ENCODE measurements at regions not wholly inside any gene's neighbourhood (a gene's known extent, or its start where the extent isn't known, plus 50 kb on each side); places are given as distances from the start of the nearest gene placed in this dataset.

GRCh38 chr2:176648700-176649297 lies 379.6 kb downstream of the MTX2 start:
- DNase-seq (ENCODE audit: low spot score) = no peak

- peak; percentile 54 for DNase-seq (ENCODE audit: low spot score)
Observed at GRCh38 chr2:176650104-176650837, 381.0 kb downstream of the MTX2 start.

- DNase-seq (ENCODE audit: low spot score) = no peak
Observed at GRCh38 chr2:176650838-176651555, 381.8 kb downstream of the MTX2 start.

- DNase-seq (ENCODE audit: low spot score) = peak; percentile 84
Observed at GRCh38 chr2:176652300-176653182, 383.3 kb downstream of the MTX2 start.

DNA sequence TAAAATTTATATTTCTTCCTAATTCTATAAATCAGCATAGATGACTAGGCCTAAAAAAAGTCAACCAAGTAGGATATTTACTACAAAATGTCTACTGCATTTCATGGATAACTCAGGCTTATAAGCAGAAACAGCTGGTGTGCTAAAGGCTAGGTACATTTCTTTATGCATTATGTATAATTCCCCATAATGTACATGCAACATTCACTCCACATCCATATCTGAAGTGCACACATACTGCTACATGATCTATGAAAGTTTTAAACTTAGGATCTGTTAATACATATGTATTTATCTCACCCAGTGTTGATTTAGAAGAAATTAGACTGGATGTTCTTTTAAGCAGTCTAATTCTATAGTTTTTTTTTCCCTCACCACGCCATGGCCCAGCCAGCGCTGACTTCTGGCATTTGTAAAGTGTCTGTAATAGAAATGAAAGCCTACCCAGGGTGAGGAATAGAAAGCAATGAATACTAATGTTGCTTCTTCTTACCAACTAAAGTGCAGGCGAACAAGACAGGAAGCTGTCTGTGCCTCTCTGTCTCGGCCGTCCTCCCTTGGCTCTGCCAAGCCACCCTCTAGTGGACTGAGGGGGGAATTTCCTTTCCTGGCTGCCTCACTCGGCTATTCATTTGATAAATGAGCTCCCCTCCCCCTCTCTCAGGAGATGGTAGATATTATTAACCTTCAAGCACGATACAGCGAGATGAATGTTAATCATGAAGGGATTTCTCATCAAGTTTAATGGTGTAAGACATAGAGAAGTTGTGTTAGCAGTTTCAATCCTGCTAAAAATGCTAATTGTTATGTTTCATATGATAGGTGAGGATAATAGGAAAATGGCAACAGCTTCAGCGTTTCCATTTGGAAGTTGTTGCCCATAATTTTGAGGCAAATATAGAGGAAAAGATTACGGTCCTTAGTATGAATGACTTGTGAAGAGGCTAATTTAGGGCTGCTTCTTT lies 384.5 kb downstream of the MTX2 start:
- peak; percentile 90 for DNase-seq (ENCODE audit: low spot score)

- no peak for DNase-seq (ENCODE audit: low spot score)
Observed at GRCh38 chr2:176656038-176656775, 387.0 kb downstream of the MTX2 start.

- DNase-seq (ENCODE audit: low spot score) = no peak
Observed at GRCh38 chr2:176656776-176657140, 387.5 kb downstream of the MTX2 start.

DNA sequence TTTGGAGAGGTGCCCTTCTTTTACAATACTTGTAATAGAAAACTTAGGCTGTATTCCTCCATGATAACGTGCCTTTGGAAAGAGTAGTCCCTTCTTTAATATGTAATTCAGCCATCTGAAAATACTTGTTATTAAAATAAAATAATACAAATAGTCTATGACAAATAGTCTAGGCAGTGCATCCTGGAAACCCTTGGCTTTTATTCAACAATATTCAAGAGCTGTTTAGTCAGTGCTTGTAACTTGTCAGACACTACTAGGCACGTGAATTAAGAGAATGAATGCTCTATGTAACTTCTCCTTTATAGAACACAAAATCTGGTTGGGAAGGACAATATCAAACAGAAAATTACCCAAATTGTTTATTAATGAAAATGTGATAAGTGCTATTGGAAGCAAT lies 388.2 kb downstream of the MTX2 start:
- DNase-seq (ENCODE audit: low spot score) = no peak

DNA sequence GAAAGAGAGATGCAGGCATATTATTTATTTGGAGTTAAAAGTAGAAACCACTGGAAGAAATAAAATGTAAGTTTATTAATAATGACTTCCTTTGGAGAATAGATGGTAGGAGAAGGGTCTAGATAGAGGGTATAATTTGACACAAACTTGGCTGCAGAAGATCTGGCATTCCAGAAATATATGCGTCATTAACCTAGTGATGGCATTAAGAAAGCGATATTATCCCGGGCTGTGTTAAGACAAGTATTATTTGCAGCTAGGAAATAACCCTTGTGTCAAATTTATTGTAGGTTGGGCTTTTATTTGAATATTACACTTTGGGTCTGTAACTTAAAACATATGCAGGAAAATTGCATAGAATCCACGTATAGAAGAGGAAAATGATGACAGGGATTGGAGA lies 389.5 kb downstream of the MTX2 start:
- DNase-seq (ENCODE audit: low spot score) = no peak

DNA sequence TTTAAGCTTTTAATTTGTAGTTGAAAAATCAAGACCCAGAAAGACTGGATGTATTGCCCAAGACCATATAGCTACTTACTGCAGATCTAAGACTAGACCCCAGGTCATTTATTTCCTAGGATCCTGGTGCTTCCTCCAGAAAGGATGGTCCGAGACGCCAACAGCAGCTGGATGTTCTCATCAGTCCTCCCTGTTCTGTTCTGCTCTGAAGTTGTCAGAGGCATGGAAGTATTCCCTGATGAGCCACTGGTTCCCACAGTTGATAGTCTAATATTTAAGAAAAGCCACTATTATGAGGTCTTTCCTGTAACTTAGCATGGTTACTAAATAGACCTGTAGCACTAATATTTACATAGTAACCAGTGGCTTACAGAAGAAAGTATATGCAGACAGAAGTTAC lies 393.5 kb downstream of the MTX2 start:
- no peak for DNase-seq (ENCODE audit: low spot score)

GRCh38 chr2:176664478-176664877 lies 395.2 kb downstream of the MTX2 start:
- DNase-seq (ENCODE audit: low spot score) = no peak

DNA sequence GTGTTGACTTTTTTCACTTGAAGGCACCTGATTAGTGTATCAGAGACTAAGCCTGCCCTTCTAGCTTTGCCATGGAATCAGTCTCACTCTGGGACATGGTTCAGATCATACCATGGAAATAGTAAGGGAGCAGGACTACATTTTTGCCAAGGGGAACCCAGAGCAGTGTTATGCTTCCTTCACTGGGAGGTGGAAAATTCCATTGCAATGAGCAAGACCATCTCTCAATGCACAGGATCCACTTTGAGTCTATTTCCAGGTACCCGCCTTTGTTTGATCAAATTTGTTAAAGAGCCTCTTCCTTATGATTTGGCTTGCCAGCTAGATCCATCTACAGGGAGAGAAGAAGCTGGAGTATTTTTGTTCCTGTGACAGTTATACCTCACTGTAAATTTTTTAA lies 395.8 kb downstream of the MTX2 start:
- DNase-seq (ENCODE audit: low spot score) = no peak

- DNase-seq (ENCODE audit: low spot score) = no peak
Observed at GRCh38 chr2:176668912-176669311, 399.7 kb downstream of the MTX2 start.

DNA sequence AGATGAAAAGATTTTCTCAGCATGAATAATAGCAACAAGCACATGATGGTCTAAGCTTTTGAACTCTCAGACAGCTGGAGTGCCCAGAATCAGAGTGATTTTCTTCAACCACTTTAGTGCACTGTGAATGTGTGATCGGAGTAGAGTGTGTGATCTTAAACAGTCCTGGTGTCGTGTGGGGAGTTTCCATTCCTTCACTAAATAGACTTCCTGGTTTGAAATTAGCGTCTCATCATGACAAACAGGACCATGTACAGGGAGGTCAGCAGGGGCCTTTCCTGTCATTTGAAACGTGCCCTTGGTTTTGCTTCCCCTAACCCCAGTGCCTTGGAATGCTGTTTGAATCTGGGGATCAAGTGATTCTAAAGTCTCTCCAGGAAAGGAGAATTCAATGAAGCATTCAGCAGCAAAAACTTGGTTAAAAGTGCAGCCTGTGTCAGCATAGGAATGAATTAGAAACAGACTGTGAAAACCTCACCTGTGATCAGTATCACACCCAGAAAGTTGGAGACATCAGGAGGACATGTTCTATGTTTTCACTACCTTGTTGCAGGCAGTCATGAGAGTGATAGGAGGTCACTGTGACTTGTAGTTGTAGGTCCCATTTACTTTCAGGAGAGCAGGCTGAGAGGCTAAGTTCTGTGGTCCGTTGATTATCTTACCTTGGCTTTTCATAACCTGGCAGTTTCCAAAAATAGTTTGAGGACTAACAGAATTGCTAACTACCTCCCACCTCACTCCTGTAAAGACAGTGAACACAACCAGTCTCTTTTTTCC lies 400.3 kb downstream of the MTX2 start:
- no peak for DNase-seq (ENCODE audit: low spot score)

- no peak for DNase-seq (ENCODE audit: low spot score)
Observed at GRCh38 chr2:176675271-176675949, 406.2 kb downstream of the MTX2 start.

DNA sequence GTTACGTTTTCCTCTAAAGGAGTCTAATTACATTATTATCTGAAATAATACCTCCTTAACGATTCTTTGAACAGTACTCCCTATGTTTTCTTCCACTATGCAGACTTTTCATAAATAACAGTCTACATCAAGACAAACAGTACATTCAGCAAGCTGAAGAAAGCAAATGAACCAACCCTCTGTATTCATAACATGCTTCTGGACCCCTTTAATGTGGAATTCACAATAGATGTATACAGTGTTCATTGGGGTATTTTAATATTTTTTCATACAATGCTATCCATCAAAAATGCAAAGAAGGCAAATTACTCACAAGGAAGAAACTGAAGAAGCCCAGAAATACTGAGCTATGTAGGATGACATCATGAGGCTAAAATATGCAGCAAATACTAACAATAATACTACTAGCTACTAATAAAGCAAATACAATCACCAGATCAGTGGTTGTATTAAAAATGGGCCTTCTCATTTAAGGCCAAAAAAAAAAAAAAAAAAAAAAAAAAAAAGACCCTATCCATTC lies 408.6 kb downstream of the MTX2 start:
- DNase-seq (ENCODE audit: low spot score) = no peak

- DNase-seq (ENCODE audit: low spot score) = no peak
Observed at GRCh38 chr2:176678571-176678970, 409.3 kb downstream of the MTX2 start.

GRCh38 chr2:176679061-176679669 lies 409.9 kb downstream of the MTX2 start:
- no peak for DNase-seq (ENCODE audit: low spot score)
